Panc1 (cell line): ENCODE measurements at regions not wholly inside any gene's neighbourhood (a gene's known extent, or its start where the extent isn't known, plus 50 kb on each side); places are given as distances from the start of the nearest gene placed in this dataset.

Source experiments
- ATAC-seq: fragments of 200-7000 bp; cut with Tn5 transposase; 2 replicates; pipeline ENCODE4 v1.9.1; 2020; ENCODE audit warnings: mild to moderate bottlenecking, moderate library complexity
- BruUV-seq: library from RNA; stranded (reverse); fragments of 400-500 nt; replicated peaks from 2 replicates; lab custom pipeline; 2021; lab: Mats Ljungman, UMichigan
- CTCF ChIA-PET: fragments of 300-600 bp; sonication (Branson Sonifier 250); formaldehyde crosslinking; loops from one replicate; lab custom pipeline; 2022; ENCODE audit warnings: antibody characterized with exemption; lab: Charles Lee
- POLR2A ChIA-PET: fragments of 300-600 bp; sonication (Branson Sonifier 250); formaldehyde crosslinking; loops from one replicate; lab custom pipeline; 2022; ENCODE audit warnings: antibody characterized with exemption; lab: Charles Lee
- DNase-seq: peaks from one replicate; pipeline ENCODE4 v3.0.0-alpha.2; 2010; ENCODE audit warnings: low read depth, low spot score
- H3K27ac ChIP-seq: 2 replicates; pipeline ENCODE4 v1.5.1; 2011; ENCODE audit warnings: mild to moderate bottlenecking, low read length, inconsistent platforms
- H3K27me3 ChIP-seq: fragments of 200-500 bp; sonication (Bioruptor generic); 2 replicates; pipeline ENCODE4 v1.6.0; 2014; ENCODE audit warnings: low read length, inconsistent platforms; ENCODE audit not compliant: control insufficient read depth, insufficient read depth
- H3K36me3 ChIP-seq: fragments of 200-500 bp; sonication (Bioruptor generic); 2 replicates; pipeline ENCODE4 v1.5.1; 2014; ENCODE audit warnings: inconsistent platforms, mild to moderate bottlenecking, low read length, moderate library complexity; ENCODE audit not compliant: control insufficient read depth, insufficient read depth
- H3K4me1 ChIP-seq: 2 replicates; pipeline ENCODE4 v1.5.1; 2011; ENCODE audit warnings: inconsistent platforms, mild to moderate bottlenecking, low read length, moderate library complexity; ENCODE audit not compliant: control insufficient read depth, insufficient read depth
- H3K4me3 ChIP-seq, 2 experiments: 2 replicates each; pipeline ENCODE4 v1.5.1; 2011 to 2012; ENCODE audit warnings: low read depth in 2 of 2, low read length in 2 of 2, mild to moderate bottlenecking in 2 of 2, inconsistent platforms in 1 of 2, moderate library complexity in 1 of 2
- H3K9me3 ChIP-seq: fragments of 200-500 bp; sonication (Bioruptor generic); 2 replicates; pipeline ENCODE4 v1.5.1; 2014; ENCODE audit warnings: low read depth, mild to moderate bottlenecking, inconsistent platforms, low read length, moderate library complexity; ENCODE audit not compliant: control insufficient read depth, insufficient read depth
- POLR2AphosphoS5 ChIP-seq: IDR thresholded peaks from 2 replicates; pipeline ENCODE4 v1.6.1; 2012; ENCODE audit warnings: mild to moderate bottlenecking, low read depth, low read length, moderate library complexity
- SIN3A ChIP-seq: IDR thresholded peaks from 2 replicates; pipeline ENCODE4 v1.6.1; 2012; ENCODE audit warnings: low read depth, mild to moderate bottlenecking, low read length, moderate library complexity, borderline replicate concordance; ENCODE audit not compliant: insufficient read depth
- TCF7L2 ChIP-seq: IDR thresholded peaks from 2 replicates; pipeline ENCODE4 v1.6.1; 2011; ENCODE audit warnings: mild to moderate bottlenecking, low read depth, low read length, inconsistent platforms
- in situ Hi-C: cut with HindIII; loops from 2 replicates; pipeline ENCODE4 v1.10.0; 2016; ENCODE audit warnings: low sequenced_read_pairs, low pct_unique_long_range_greater_than_20kb
- intact Hi-C: fragments of 100-400 bp; cut with micrococcal nuclease; formaldehyde crosslinking; loops from one replicate; pipeline ENCODE4 v1.10.0; 2022; ENCODE audit not compliant: unreplicated experiment
- TF ChIP-seq, protein P1 (sequence below), 2 experiments: IDR thresholded peaks; 2 replicates each; pipeline ENCODE4 v1.6.1; 2011 to 2012; ENCODE audit warnings: low read depth in 2 of 2, control low read depth in 1 of 2, low read length in 1 of 2, mild to moderate bottlenecking in 1 of 2, moderate library complexity in 1 of 2; ENCODE audit not compliant: insufficient read depth in 1 of 2
- TF ChIP-seq, protein P2 (sequence below): fragments of 450-650 bp; IDR thresholded peaks from 2 replicates; pipeline ENCODE4 v1.5.1; 2017; ENCODE audit warnings: mild to moderate bottlenecking

DNA sequence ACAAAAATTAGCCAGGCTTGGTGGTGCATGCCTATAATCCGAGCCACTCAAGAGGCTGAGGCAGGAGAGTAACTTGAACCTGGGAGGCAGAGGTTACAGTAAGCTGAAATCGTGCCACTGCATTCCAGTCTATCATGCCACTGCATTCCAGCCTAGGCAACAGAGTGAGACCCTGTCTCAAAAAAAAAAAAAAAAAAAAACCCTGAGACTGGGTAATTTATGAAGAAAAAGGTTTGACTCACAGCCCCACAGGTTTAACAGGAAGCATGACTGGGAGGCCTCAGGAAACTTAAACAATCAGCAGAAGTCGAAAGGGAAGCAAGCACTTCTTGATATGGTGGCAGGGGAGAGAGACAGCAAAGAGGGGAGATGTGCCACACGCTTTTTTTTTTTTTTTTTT lies 123.2 kb downstream of the GXYLT1 start:
- peaks cover 4% of the 10 kb centered on the region; the same call in 1 of the 2 replicates for H3K4me1 ChIP-seq
- ChIA-PET CTCF (interaction anchor here (0.7 kb wide), 1 partner anchor 103 kb away, joined by 8 read pairs; no protein-coding TSS in a partner anchor), POLR2A (no interaction called here)
- no peak for ATAC-seq
- TF ChIP-seq, protein P1, sequence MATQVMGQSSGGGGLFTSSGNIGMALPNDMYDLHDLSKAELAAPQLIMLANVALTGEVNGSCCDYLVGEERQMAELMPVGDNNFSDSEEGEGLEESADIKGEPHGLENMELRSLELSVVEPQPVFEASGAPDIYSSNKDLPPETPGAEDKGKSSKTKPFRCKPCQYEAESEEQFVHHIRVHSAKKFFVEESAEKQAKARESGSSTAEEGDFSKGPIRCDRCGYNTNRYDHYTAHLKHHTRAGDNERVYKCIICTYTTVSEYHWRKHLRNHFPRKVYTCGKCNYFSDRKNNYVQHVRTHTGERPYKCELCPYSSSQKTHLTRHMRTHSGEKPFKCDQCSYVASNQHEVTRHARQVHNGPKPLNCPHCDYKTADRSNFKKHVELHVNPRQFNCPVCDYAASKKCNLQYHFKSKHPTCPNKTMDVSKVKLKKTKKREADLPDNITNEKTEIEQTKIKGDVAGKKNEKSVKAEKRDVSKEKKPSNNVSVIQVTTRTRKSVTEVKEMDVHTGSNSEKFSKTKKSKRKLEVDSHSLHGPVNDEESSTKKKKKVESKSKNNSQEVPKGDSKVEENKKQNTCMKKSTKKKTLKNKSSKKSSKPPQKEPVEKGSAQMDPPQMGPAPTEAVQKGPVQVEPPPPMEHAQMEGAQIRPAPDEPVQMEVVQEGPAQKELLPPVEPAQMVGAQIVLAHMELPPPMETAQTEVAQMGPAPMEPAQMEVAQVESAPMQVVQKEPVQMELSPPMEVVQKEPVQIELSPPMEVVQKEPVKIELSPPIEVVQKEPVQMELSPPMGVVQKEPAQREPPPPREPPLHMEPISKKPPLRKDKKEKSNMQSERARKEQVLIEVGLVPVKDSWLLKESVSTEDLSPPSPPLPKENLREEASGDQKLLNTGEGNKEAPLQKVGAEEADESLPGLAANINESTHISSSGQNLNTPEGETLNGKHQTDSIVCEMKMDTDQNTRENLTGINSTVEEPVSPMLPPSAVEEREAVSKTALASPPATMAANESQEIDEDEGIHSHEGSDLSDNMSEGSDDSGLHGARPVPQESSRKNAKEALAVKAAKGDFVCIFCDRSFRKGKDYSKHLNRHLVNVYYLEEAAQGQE (IDR thresholded peaks at IDR 0.05; ENCODE audit: insufficient read depth in 1 of 2, low read depth in 2 of 2, low read length in 1 of 2), result no peak
- TF ChIP-seq POLR2AphosphoS5 (no peak), TCF7L2 (no peak), SIN3A (no peak)
- TF ChIP-seq, protein P2, sequence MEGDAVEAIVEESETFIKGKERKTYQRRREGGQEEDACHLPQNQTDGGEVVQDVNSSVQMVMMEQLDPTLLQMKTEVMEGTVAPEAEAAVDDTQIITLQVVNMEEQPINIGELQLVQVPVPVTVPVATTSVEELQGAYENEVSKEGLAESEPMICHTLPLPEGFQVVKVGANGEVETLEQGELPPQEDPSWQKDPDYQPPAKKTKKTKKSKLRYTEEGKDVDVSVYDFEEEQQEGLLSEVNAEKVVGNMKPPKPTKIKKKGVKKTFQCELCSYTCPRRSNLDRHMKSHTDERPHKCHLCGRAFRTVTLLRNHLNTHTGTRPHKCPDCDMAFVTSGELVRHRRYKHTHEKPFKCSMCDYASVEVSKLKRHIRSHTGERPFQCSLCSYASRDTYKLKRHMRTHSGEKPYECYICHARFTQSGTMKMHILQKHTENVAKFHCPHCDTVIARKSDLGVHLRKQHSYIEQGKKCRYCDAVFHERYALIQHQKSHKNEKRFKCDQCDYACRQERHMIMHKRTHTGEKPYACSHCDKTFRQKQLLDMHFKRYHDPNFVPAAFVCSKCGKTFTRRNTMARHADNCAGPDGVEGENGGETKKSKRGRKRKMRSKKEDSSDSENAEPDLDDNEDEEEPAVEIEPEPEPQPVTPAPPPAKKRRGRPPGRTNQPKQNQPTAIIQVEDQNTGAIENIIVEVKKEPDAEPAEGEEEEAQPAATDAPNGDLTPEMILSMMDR, result no peak
- H3K4me3 ChIP-seq, result no peak overlapping the region
- H3K9me3 ChIP-seq, result no peaks in the 10 kb centered on the region
- no peak overlapping the region for H3K27ac ChIP-seq
- in situ Hi-C loops, result no loop called here
- DNase-seq, result no peak
- intact Hi-C loops, result no loop called here
- no TSS peak for BruUV-seq
- H3K36me3 ChIP-seq, result no peaks in the 10 kb centered on the region
- no peaks in the 10 kb centered on the region for H3K27me3 ChIP-seq

DNA sequence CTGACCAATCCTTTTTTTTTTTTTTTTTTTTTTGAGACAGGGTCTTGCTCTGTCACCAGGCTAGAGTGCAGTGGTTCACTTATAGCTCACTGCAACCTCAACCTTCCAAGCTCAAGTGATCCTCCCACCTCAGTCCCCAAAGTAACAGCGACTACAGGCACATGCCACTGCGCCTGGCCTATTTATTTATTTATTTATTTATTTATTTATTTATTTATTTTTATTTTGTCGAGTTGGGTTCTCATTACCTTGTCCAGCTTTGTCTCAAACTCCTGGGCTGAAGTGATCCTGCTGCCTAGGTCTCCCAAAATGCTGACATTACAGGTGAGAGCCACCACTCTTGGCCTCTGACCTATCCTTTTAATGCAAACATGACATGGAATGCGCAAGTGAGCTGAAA lies 124.4 kb downstream of the GXYLT1 start:
- Histone ChIP-seq H3K4me1 (peaks cover 4% of the 10 kb centered on the region; the same call in 1 of the 2 replicates), H3K27ac (no peak overlapping the region), H3K27me3 (no peaks in the 10 kb centered on the region), H3K4me3 (no peak overlapping the region), H3K9me3 (no peaks in the 10 kb centered on the region), H3K36me3 (no peaks in the 10 kb centered on the region)
- ATAC-seq (no peak), DNase-seq (no peak)
- CTCF ChIA-PET, result interaction anchor here (0.6 kb wide), 1 partner anchor 424 kb away, joined by 4 read pairs; no protein-coding TSS in a partner anchor
- TF ChIP-seq TCF7L2 (no peak), SIN3A (no peak)
- TF ChIP-seq, protein P2, result no peak
- intact Hi-C loops (no loop called here), in situ Hi-C loops (no loop called here)
- POLR2A ChIA-PET, result no interaction called here
- BruUV-seq, result no TSS peak
